T follicular helper cell (primary cell): ENCODE measurements at regions not wholly inside any gene's neighbourhood (a gene's known extent, or its start where the extent isn't known, plus 50 kb on each side); places are given as distances from the start of the nearest gene placed in this dataset.

Experiments
- DNase-seq: peaks from one replicate; pipeline ENCODE4 v3.0.0-alpha.2; 2020; ENCODE audit warnings: low read depth

DNA sequence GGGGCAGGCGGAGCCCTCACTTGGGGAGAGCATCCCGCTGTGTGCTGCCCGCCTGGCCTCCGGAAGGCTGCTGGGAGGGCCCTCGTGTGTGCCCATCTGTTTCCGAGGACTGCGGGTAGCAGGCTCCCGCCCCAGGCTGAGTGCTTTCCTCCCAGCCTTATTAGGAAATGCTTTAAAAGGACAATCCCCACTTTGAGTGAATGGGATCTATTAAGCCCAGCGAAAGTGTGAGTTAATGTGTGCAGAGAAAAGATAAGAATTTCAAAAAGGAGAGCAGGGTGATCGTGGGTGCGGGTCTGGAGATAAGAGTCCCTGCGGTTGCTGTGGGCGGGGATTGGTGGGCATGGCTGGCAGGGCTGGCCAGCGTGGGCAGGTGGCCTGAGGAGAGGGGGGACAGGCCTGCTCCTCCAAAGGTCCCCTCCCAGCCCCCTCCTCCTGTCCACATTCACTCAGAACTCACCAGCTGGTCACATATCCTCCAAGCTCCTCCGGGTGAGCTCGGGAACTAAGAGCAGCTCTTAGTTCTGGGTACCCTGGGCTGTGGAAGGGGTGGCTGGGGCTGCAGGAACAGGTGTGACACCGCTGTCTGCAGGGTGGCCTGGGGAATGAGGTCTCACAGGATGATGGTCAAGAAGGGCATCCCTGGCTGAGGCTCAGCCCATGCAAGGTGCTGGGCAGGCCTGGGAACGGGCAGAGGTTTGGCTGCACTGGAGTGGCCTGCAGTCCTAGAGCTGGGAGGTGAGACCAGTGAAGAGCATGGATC lies 1260.3 kb downstream of the BRD1 start:
- no peak for DNase-seq

- DNase-seq, result no peak
Observed at GRCh38 chr22:48566741-48567140, 1260.9 kb downstream of the BRD1 start.

DNA sequence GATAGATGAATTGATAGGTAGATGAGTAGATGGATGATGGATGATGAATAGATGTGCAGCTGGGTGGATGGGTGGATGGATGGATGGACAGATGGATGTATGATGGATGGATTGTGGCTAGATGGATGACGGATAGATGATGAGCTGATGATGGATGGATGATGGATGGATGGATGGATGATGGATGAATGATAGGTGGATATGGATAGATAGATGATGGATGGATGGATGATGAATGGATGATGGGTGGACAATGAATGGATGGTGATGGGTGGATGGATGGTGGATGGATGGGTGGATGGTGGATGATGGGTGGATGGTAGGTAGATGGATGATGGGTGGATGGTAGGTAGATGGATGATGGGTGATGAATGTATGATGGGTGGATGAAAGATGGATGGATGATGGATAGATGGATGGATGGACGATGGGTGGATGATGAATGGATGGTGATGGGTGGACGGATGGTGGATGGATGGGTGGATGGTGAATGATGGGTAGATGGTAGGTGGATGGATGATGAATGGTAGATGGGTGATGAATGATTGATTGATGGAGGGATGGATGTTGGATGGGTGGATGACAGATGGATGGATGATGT lies 1261.7 kb downstream of the BRD1 start:
- DNase-seq, result no peak

DNA sequence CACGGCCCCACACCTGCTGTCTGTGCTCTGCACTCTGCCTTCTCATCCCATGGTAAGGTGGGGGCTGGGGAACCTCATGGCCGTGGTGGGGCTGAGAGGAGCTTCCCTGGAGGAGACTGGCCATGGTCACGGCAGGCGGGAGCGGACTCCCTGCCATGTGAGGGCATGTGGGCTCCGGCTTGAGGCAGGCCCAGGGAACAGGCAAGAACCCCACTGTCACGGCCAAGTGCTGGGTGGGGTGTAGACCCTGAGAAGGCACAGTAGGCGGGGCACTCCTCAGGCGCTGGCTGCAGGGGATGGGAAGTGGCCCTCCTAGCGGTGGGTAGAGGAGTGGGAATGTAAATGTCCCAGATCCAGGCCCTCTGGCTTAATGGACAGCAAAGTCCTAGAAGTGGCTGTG lies 1262.7 kb downstream of the BRD1 start:
- DNase-seq, result no peak

DNA sequence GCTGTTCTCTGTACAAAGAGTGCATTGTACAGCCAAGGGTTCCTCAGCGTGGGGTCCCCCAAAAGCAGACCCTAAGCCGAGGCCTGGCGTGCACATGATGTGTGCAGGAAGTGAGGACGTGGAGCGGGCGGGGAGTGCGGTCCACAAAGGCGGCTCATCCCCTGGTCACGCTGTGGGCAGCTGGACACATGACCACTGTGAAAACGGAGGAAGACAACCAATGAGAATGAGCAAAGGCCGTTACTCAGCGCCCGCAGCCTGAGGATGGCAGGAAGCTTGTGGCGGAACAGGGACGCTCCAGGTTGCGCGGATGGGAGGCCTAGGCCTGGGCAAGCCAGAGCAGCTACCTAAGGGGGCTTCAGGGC lies 1263.7 kb downstream of the BRD1 start:
- no peak for DNase-seq

GRCh38 chr22:48563118-48563965 lies 1264.3 kb downstream of the BRD1 start:
- DNase-seq, result no peak

GRCh38 chr22:48561676-48562075 lies 1266.0 kb downstream of the BRD1 start:
- no peak for DNase-seq

DNA sequence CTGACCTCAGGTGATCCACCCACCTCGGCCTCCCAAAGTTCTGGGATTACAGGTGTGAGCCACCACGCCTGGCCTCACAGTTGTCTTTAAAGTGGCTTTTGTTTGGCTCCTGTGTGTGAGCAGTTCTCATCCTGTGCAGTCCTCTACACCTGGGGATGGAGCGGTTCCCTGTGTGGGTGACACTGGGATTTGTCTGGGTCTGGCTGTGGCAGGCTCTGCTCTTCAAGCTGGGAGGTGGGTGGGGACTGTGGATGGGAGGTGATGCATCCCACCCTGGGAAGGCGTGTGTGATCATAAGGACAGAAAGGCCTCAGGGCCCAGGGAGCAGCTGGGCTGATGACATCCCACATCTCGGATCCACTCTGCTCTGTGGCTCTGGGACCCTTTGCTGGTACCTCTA lies 1266.8 kb downstream of the BRD1 start:
- no peak for DNase-seq

DNA sequence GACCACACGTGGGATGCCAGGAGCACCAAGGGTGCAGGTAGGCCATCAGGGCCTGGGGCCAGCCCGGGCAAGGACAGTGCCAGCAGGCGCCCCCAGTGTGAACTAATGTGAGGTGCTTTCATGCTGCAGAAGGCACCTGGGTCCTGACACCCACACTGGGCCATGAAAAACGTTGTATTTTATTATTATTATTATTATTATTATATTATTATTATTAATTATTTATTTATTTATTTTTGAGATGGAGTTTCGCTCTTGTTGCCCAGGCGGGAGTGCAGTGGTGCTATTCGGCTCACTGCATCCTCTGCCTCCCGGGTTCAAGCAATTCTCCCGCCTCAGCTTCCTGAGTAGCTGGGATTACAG lies 1267.3 kb downstream of the BRD1 start:
- DNase-seq, result no peak

DNA sequence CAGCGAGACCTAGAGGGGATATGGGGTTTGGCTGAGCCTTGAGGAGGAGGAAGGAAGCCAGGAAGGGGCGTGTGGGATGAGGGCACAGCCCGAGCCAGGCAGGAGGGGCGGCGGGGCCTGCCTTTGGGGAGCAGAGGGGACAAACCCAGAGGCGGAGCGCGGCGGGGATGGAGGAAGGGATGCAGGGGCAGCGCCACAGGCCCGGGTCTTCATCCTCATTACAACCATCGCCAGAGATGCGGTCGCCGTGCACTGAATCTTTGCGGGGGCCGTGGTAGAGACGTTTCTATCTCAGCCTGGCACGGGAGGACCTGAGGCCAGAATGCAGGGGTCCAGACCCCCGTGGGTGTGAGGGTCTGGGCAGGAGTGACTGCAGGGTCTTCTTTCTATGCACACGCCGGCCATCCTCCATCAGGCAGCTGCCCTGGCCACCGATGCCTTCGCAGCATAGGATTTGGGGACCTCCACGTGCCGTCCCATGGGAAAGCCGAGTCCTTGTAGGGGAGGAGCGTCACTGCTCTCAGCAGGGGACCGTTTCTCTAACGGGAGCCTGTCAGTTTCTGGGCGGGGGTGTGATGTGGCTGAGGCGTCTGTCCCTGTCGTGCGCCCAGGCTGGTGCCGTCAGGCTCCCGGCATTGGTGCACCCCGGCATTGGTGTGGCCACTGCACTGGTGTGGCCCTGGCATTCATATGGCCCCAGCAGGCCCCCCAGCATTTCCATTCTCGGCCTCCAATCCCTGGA lies 1267.9 kb downstream of the BRD1 start:
- DNase-seq, result no peak

DNA sequence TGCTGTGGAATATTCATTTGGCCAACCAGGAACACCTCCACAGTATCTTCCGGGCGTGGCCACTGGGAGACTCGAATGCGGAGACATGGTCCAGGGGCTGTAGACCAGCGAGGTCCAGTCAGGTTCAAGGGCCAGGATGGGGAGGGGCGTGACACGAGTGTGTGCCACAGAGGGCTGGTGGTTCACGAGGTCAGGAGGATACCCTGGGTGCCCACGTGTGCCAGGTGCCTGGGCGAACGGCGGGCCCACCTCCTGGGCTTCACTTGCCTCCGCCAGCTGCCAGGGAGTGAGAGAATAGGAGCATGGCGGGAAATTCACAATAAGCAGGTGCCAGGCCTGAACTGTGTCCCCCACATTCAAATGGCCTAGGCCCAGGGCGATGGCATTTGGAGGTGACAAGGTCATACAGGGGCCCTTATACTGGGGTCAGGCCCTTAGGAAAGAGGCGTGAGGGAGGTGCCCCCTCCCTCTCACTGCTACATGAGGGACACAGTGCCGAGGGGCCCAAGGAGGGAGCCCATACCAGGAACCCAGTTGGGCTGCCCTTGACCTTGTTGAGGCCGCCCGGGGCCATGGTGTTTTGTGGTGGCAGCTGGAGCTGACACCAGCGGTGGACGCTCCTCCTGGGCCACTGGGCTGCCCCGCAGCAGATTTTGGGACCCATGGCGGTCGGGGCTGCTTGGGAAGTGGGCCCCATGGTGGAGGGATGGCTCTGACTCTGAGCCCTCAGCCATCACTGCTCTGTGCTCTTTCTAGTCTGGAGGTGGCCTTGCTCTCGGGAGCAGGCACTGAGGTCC lies 1268.9 kb downstream of the BRD1 start:
- DNase-seq, result no peak

DNA sequence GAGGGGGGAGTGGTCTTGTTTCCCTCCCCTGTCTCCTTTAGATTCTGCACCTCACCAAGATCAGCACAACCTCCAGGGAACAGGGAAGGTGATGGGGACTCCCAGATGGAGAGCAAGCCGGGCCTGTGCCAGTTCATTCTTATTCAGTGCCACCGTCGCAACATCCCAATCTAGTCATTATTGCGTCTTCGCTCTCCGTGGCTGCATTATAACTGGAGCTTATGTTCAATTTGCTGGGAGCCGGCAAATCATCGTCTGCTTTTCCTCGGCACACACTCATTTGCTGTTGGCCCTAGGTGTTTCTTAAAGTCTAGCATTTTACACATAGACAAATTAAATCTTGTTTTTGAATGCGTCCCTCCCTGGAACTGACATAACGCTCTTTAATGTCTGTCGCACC lies 1269.7 kb downstream of the BRD1 start:
- no peak for DNase-seq

- DNase-seq, result no peak
Observed at GRCh38 chr22:48557473-48557872, 1270.2 kb downstream of the BRD1 start.

DNA sequence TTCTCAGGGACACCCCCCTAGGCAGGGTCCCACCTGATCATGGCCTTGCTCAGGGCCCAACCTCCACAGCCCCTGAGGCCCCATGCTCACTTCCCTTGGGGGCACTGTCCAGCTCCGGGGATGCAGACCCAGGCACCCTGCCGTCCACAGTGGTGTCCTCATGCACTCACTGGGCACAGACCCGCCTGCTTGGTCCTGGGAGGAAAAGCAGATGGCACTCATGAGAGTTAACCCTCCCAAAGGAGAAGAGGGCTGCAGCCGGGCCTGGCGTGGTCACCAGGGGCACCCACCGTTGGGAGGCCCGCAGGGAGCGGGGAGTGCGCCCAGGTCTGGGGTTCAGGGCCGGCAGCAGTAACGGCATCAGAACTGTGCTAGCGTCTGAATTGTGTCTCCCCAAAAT lies 1270.9 kb downstream of the BRD1 start:
- DNase-seq, result no peak

DNA sequence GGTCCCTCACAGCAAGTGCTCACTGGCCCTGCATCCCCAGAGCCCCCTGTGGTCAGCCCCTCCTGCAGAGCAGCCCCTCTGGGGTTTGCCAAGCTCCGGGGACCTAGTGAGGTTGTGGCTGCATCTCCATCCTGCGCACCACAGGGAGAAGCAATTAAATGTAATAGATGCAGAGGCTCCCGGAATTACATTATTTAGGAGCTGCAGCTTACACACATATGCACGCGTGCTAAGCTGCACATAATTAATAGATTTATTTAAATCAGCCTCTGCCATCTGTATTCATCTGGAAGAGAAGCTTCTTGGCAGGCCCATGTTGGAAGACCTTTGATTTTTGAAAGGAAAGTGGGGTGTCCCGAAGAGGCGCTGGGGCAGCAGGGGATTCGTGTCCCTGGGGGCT lies 1271.5 kb downstream of the BRD1 start:
- no peak for DNase-seq

DNA sequence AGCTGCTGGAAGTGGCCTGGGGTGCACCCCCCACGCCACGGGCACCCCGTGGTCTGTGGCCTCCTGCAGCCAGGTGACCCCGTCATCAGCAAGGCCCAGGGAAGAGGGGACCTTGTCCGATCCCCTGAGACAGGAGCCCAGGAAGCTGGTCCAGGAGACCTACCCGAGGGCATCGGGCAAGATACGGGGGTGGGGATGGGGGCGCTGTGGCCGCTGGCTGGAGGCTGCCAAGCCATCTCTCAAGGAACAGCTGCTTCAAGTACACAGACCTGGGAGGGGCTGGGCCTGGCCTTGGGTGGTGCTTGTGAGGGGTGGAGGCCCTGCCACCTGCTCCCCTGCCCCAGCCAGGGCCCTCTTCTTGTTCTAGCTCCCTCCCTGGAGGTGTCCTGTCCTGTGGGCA lies 1272.1 kb downstream of the BRD1 start:
- no peak for DNase-seq

DNA sequence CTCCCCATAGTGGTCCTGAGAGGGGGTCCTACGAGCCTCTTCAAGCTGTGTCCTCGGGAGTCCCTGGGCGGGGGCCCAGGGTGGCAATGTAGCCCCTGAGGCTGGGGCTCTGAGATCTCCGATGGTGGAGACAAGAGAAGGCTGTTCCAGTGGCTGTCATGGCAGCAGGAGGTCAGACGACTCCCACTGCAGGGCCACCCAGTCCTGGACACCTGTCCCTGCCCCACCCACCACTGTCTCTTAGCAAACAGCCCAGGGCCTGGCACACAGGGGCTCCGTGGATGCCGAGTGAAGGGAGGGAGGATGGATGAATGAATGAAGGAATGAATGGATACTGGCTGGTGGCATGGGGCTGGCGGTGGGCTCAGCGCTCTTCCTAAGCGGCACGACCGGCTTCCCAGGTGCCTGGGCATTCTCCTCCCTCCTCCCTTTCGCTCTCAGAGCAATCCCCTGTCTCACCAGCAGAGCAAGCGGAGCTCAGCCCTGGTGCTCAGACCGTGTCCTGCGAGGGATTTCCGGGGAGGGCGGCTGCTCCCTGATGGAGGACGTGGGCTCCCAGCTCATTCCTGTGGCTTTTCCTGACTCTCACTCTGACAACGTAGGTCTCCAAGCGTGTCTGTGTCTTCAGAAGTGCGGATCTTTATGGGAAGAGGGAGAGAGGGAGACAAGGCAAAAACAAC lies 1272.6 kb downstream of the BRD1 start:
- no peak for DNase-seq

GRCh38 chr22:48553694-48554308 lies 1273.9 kb downstream of the BRD1 start:
- DNase-seq, result no peak

- no peak for DNase-seq
Observed at GRCh38 chr22:48553119-48553518, 1274.6 kb downstream of the BRD1 start.

- no peak for DNase-seq
Observed at GRCh38 chr22:48551716-48552268, 1275.9 kb downstream of the BRD1 start.
